ENCODE measurements at regions not wholly inside any gene's neighbourhood (a gene's known extent, or its start where the extent isn't known, plus 50 kb on each side); places are given as distances from the start of the nearest gene placed in this dataset.
"Not testable (repeated sequence)": the region's sequence is repeated elsewhere in the genome, so short reads cannot be mapped to it uniquely, and the experiment has no call there.

GRCh38 chr1:143870388-143870787, 101.4 kb downstream of the FAM72C start:
- not testable (repeated sequence) for TF ChIP-seq CTCF (conservative IDR thresholded peaks at IDR 0.05); ZFX (IDR thresholded peaks at IDR 0.05)
